ENCODE measurements at regions not wholly inside any gene's neighbourhood (a gene's known extent, or its start where the extent isn't known, plus 50 kb on each side); places are given as distances from the start of the nearest gene placed in this dataset.

GRCh38 chr2:217193431-217194340 is 333.8 kb upstream of the TNP1 start:
- TF ChIP-seq, protein P1, sequence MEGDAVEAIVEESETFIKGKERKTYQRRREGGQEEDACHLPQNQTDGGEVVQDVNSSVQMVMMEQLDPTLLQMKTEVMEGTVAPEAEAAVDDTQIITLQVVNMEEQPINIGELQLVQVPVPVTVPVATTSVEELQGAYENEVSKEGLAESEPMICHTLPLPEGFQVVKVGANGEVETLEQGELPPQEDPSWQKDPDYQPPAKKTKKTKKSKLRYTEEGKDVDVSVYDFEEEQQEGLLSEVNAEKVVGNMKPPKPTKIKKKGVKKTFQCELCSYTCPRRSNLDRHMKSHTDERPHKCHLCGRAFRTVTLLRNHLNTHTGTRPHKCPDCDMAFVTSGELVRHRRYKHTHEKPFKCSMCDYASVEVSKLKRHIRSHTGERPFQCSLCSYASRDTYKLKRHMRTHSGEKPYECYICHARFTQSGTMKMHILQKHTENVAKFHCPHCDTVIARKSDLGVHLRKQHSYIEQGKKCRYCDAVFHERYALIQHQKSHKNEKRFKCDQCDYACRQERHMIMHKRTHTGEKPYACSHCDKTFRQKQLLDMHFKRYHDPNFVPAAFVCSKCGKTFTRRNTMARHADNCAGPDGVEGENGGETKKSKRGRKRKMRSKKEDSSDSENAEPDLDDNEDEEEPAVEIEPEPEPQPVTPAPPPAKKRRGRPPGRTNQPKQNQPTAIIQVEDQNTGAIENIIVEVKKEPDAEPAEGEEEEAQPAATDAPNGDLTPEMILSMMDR (IDR thresholded peaks at IDR 0.05; ENCODE audit: low read depth, low read length, poor library complexity, severe bottlenecking), result no peak
- TF ChIP-seq EZH2phosphoT487 (IDR thresholded peaks at IDR 0.05; ENCODE audit: borderline replicate concordance, low read length), result no peak

Data from DOHH2 (cell line).